HG02610 (cell line): ENCODE measurements at regions not wholly inside any gene's neighbourhood (a gene's known extent, or its start where the extent isn't known, plus 50 kb on each side); places are given as distances from the start of the nearest gene placed in this dataset.
A peak's percentile ranks its signal among the peaks of the same experiment; 100 is the strongest.

Source experiments
- ATAC-seq: cut with Tn5 transposase; IDR thresholded peaks from one replicate; pipeline ENCODE4 v1.9.1; 2021; ENCODE audit warnings: mild to moderate bottlenecking, moderate library complexity; ENCODE audit not compliant: unreplicated experiment

DNA sequence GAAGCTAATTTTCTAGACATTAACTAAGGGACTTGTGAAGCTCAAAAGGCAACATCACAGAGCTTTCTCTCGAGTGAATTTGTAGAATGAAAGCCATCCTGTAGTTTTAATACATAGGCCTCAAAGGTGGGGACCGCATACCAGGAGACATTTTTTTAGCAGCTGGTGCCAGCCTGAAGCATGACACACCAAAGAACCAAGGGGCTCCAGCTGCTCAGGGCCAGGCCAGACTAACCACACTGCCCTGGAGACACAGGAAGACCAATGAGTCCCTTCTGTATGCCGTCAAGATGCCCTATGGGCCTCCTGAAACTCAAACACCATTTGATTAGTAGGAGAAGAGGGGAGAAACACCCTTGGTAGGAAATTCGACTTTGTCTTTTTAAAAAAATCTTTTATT lies 113.9 kb upstream of the CACNA1E start:
- ATAC-seq, result no peak

DNA sequence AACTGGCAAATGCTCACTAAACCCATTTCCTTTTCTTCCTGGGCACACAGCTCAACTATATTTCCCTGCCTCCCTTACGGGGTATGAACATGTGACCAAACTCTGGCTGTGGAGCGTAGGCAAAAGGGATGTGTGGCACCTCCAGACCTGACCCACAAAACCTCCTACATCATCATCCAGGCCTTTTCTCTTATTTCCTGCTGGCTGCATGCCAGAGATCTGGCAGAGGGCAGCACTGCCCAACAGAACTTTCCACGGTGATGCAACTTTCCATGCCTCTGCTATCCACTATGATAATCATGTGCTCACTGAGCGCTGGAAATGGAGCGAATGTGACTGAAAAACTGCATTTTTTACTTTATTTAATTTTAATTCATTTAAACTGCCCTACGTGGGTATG lies 99.6 kb upstream of the CACNA1E start:
- ATAC-seq, result no peak

DNA sequence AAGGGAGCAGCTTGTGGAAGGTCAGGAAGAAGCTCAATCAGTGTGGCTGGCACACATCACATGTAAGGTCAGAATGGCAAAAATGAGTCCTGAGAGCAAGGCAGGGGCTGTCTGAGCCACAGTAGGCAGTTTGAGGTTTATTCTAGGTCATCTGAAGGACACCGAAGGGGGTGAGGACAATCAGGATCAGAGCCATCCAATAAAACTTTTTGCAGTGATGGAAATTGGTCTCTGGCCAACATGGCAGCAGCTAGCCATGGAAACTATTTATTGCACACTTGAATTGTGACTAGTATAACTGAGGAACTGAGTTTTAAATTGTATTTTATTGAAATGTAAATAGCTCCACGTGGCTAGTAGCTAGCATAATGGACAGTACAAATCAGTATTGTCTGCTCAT lies 97.0 kb upstream of the CACNA1E start:
- no peak for ATAC-seq

DNA sequence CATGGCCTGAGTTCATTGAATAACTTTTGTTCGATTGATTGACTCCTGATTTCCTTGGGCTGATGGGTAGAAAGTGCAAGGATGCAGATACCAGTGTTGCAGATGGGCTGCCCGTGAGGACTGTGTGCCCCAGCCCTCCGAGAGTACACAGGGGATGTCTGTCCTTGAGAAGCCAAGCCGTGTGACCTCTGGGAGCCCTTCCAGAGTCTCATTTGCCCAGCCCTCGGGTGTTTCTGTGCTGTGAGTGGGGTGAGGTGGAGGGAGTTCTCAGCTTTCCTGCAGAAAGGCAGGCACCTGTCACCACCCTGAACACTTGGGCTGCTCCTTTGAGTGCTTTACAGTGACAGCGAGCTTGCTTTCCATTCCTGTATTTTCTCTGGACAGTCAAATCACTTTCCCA lies 96.4 kb upstream of the CACNA1E start:
- no peak for ATAC-seq

DNA sequence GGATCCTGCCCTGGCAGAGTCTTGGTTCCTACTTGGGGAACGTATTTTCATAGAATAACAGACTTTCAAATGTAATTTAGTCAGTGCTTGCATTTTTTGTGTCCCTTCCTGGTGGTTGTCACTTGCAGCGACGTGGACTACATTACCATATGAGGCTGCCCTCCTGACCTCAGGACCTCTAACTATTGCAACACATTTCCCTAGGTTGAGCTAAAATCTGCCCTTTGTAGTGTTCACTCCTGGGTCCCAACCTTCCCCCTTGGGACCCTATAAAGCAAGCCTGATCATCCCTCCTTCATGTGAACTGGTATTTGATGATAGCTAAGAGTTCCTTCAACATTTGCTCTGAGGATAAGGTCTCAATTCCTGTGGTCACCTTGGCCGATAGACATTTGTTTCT lies 95.6 kb upstream of the CACNA1E start:
- no peak for ATAC-seq

DNA sequence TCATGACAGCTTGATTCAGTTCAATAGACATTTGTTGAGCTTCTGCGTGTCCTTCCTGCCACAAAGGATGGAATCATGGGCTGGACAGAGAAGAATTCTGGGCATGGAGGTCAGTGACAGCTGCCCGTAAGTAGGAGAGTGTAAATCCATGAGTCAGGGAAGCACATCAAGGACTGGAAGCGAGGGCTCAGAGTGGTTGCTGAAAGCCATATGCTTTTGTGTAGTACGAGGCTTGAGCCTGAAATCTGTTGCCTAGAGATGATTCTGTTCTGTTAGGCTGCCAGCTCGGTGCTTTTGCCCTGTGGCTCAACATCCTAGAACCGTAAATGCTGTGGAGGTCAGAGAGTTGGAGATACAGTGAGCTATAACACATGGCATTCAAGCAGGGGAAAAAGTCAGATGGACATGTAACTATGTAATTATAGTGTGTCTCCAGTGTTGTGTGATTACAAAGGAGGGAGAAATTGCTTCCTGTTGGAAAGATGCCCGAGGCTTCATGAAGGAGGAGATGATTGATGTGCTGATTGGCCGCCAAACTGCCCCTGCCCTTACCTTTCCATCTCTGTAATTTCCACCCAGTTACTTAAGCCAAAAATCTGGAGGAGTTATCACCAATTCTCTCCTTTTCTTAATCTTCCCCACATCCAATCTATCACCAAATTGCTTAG lies 92.8 kb upstream of the CACNA1E start:
- no peak for ATAC-seq

DNA sequence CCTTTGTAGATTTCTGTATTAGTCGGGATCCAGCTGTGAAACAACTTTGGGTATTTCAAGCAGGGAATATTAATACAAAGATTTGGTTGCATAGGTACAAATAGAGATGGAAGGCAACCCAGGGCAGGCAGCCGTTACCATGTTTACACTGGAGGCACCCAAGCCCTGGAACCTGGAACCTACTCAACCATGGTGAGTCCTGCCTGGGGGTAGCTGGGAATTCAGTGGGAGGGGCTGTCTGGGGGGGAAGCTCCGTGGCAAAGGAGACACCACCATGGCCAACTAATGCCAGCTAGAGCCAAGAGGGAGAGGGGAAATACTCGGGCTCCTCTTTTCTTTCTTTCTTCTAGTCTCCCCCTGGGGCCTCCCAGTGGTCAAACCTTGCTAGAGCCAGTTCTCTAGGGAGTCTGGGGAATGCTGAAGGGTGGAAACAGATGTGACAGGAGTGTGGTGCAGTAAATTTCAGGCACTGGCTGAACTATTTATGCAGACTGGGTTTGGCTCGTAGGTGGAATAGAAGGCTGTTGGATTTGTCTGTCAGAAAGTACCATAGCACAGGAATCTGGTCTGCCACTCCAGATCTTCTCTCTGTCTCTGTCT lies 91.9 kb upstream of the CACNA1E start:
- no peak for ATAC-seq

DNA sequence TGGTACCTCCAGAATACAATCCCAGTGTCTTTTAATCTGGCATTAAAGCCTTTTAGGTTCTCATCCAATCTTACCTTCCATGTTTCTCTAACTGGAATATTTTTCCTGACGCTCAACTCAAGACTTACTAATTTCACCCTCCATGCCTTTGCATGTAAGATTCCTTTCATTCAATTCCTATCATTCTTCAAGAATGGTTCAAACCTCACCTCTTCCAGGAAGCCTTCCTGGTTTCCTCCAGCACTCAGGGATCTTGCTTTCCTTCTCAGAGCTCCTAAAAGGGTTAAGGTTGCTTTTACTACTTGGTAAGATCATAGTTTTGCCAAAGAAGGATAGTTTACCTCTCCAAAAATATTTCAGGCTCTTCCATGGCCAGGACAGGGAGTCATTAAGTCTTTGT lies 91.2 kb upstream of the CACNA1E start:
- no peak for ATAC-seq

DNA sequence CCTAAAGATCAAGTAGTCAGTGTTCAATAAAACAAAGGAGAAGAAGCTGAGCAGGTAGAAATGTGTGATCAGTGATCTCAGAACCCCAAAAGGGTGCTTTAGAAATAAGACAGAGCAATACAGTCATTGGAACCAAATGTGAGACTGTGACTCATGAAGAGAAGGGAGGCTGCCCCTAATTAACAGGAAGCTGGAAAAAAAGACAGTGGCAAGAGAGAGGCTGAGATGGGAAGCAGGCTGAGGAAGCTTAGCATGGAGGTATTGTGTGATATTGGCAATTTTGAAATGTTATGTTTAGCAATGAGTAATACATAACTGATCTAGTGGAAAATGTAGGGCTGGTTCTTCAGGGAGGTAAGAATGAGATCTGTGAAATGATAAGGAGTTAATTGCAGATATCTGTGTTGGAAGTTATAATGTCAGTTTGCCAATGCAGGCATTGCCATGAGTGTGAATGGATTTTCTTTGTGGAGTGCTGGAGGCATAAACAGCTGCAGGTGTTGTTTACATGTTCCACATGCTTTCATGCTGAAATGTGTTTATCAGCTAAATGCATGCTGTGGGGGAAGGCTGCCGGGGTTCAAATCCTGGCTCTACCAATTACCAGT lies 90.6 kb upstream of the CACNA1E start:
- ATAC-seq, result no peak

DNA sequence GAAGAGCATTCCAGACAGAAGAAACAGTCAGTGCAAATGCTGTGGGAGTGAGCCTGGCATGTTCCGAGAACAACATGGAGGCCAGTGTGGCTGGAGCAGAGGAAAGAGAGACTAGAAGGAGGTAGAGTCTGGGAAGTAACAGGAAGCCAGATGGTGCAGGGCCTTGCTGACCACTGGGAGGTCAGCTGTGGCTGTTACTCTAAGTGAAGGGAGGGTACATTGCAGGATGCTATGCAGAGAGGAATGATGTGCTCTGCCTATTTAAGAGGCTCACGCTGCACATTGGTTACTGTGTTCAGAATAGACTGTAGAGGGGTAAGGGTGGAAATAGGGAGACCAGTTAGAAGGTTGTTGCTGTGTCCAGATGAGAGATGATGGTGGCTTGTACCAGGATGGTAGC lies 88.6 kb upstream of the CACNA1E start:
- ATAC-seq, result no peak

DNA sequence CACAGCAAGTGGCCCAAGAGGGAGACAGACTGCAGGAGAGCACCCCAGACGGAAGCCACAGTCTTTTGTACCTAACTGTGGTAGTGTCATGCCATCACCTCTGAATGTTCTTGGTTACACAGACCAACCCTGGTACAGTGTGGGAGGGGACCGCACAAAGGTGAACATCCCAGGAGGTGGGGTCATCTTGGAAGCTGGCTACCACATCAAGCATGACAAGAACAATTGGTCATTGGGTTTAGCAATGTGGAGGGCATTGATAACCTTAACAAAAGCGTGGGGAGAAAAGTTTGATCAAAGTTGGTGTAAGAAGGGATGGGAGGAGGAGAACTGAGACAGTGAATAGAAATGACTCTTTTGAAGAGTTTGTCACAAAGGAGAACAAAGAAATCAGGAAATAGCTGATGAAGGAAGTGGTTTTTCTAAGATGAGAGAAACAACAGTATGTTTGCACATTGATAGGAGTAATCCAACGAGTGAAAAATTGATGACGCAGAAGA lies 87.1 kb upstream of the CACNA1E start:
- ATAC-seq, result no peak

DNA sequence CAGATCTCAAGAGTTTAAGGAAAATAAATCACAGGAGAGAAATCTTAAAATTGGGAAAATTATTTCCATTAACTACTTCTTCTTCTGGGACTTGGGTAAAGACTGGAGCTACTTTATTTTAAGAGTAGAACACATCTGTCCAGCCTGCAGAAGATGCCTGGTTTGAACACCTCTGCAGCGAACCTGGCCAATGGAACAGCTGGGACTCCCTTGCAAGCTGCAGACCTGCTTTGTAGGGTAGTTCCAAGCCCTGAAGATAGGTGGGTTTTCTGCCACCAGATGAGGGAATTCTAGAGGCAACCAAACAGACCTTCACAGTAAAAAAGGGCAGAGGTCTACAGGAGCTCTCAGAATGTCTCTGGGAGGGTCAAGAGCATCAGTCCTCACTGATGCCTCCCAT lies 86.5 kb upstream of the CACNA1E start:
- ATAC-seq, result no peak

DNA sequence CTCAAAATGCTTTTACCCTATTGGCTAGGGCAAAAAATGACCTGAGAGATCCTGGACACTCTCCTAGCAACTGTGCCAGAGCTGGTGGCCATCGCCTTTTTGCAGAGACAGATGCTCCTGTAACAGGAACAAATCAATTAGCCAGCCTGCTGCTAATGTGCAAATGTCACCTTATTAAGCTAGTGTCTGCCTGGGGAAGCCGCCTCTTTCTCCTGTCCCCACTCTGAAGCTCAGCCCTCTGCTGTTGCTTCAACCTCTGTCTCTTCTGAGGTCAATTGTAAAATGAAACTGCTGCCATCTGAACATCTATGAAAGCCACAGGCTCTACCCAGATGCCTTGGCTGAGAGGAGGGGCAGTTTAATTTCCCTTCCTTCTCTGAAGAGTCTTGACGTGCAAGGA lies 85.5 kb upstream of the CACNA1E start:
- ATAC-seq, result peak; percentile 51

DNA sequence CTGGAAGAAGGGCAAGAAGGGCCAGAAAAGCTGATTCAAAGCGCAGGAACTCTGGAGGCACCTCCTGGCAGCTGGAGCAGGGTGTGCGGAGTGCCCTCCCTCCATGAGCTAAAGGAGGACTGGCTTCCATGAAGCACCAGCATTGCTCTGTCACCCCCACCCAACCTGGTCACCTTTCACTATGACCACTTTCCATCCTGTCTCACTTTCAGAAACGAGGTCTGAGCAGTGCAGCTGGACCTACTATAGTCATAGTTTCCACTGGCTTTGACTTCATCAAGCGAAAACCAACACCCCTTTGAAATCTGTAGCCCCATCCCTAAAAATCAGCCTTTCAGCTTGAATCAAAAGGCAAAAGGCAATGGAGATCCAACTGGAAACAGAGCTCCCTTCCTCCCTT lies 84.8 kb upstream of the CACNA1E start:
- ATAC-seq, result peak; percentile 87

DNA sequence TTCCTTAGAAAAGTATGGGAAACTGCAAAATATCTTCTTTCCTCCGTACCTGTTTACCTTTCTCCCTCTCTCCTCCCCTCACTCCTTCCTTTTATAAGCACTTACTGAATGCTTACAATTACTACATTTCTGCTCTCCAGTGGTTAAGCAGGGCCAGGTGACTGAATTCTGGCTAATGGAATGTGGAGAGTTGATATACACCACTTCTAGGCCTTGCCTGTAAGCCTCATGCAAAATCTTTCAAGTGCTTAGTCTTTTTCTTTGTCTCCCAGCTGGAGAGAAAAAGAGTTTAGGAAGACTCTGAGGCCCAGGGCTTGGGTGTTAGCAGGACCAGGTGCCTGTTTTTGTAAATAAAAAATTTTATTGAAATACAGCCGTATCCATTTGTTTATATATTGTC lies 77.7 kb upstream of the CACNA1E start:
- ATAC-seq, result no peak

DNA sequence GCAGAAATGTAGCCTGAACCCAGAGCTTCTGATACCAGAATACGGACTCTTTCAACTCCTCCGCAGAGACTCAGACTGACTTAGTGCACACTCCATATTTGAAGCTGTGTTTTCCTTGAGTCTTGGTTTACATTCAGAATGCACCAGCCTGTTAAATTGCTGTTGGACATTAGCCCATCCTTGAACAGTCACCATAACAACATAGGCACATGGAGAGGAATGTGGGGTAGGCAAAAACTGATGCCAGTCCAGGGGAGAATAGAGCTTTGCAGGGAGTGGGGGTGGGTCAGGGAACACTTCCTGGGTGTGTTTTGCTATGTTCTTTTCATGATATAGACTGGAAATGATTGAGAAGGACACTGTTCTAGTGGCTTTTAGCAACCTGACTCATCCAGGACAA lies 76.3 kb upstream of the CACNA1E start:
- no peak for ATAC-seq

DNA sequence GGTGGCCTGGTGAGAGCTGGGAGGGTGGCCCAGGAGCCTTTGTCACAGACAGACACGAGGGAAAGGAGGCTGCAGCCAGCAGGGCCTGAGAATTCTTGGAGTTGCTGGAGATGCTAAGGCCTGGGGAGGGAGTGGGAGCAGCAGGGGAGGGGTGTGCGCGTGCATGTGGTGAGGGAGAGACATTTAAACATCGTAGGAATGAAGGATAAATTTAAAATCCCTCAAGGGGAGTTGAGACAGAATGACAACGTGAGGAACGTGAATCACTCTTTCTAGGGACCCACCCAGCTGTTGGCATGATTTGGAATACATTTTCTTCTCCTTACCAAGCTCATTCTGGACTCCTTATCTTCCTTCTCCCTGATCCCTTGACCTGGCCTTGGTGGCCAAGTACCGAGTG lies 73.3 kb upstream of the CACNA1E start:
- no peak for ATAC-seq

DNA sequence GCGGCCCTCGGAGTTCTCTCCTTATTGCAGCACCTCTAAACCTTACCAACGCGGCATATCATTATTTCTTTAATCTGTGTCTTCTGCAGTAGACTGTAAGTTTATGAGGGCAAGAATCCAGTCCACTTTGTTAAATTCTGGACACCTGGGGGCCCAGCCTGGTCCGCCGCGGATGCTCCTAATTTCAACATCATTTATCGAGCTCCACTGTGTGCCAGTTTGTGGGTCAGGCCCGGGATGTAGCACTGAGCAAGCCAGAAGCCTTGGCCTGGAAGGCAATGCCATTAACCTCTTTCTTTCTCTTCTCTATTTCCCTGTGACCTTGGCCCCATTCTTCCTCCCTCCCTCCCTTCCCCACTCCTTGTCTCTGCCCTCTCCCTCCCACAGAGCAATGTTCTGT lies 70.6 kb upstream of the CACNA1E start:
- ATAC-seq, result no peak

DNA sequence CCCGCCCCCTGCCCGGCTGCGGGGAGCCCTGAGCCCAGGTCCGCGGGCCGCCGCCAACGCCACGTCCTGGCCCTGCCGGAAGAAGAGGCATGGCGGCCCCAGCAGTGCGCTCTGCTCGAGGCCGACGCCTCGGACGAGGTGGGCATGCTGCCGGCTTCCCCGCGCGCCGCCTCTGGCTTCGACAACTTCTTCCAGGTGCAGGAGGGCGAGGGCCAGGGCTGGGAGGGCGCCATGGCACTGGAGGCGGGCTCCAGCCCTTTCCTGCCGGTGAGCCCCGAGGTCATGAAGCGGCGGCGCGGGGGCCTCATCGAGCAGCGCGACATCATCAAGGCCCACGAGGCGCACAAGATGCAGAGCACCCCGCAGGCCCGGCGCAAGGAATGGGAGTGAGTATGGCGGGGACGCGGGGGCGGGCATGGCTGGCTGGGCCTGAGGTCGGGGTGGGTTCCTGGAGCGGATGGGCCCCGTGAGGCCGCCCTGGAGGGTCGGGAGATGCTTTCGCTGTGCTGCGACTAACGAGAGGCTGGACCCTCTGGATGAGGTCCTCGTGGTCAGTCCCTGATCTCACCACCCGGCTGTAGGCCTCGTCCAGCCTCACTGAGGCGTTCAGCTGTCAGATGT lies 70.0 kb upstream of the CACNA1E start:
- no peak for ATAC-seq

DNA sequence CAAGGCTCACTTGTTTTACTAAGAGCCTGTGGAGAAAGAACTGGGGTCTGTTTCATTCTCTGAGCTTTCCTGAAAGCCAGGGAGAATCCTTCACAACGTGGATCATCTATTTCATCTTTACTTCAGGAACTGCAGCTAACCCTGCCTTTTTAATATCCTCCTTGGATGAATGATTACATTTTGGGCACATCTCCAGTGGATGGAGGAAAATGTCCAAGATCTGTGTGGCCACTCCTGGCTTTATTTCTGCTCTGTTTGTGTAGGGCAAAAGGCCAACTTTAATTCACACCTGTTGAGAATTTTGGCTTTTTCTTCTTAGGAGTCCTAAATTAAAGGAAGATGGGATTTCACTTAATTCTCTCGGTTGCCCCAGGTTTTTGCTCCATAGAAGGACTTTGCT lies 69.5 kb upstream of the CACNA1E start:
- no peak for ATAC-seq

DNA sequence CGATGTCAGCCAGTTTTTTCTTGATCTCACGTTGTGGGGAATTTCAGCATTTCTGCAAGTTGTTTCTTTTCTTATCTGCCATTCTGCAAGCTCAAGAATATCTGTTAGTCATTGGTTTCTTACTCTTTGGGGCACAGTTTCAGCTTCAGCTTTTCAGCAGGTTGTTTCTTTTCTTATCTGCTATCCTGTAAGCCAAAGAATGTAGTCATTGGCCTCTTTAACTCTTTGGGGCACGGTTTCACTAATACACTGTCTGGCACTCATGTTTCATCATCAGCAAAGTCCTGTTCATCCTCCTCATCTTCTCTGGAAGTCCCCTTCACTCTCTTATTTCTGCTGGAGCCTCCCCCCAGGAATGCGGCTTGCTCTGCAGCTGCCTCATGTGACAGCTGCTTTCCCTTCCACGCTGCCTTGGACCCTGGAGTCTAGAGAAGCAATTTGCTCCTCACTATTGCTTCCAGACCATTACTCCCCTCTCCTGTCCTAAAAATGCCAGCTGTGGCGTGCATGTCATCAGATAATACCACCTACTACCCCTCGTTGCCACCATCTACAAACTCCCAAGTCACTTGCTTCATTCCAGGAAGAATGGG lies 67.0 kb upstream of the CACNA1E start:
- ATAC-seq, result no peak

DNA sequence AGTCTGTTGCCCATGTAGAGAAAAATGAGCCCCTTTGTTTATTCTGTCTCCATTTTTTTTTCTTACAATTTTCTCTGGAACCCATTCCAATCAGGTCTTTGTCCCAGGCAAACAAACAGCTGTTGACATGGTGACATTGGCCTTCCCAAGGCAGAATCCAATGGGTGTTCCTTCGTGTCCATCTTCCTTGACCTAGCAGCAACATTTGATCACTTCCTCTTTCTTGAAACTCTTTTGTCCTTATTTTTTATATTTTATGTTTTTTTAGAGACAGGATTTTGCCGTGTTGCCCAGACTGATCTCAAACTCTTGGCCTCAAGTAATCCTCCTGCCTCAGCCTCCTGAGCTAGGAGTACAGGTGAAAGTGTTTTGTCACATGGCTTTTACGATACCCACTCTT lies 65.4 kb upstream of the CACNA1E start:
- ATAC-seq, result no peak
